ENCODE measurements at regions not wholly inside any gene's neighbourhood (a gene's known extent, or its start where the extent isn't known, plus 50 kb on each side); places are given as distances from the start of the nearest gene placed in this dataset.

GRCh38 chr17:53264730-53265129 lies 558.0 kb upstream of the KIF2B start:
- CTCF ChIA-PET: no interaction called here
- POLR2A ChIA-PET (ENCODE audit: unreplicated experiment): no interaction called here
- no peaks in the 10 kb centered on the region for H3K36me3 ChIP-seq (ENCODE audit: low read depth)
- H3K4me2 ChIP-seq: no peak overlapping the region
- H3K27me3 ChIP-seq (ENCODE audit: insufficient read depth, low read depth): no peaks in the 10 kb centered on the region
- H3K4me1 ChIP-seq (replicated peaks; ENCODE audit: insufficient read depth): no peaks in the 10 kb centered on the region
- no peaks in the 10 kb centered on the region for H3K9me3 ChIP-seq (ENCODE audit: insufficient read depth, low read depth)
- no TSS peak for BruUV-seq (replicated peaks)
- no peak for TF ChIP-seq EZH2 (IDR thresholded peaks at IDR 0.05; ENCODE audit: low read depth)
- TF ChIP-seq CTCF (conservative IDR thresholded peaks at IDR 0.05): no peak
- peaks cover 8% of the 10 kb centered on the region; the same call in 1 of the 2 replicates for H3K9me2 ChIP-seq (ENCODE audit: insufficient read depth)
- no peaks in the 10 kb centered on the region for H4K20me1 ChIP-seq (ENCODE audit: insufficient read depth)
- H3F3A ChIP-seq (ENCODE audit: insufficient read depth, low read depth): no peaks in the 10 kb centered on the region
- no peak overlapping the region for H3K4me3 ChIP-seq
- no peak overlapping the region for H3K27ac ChIP-seq
- DNase-seq: no peak
- intact Hi-C loops (cut with micrococcal nuclease; ENCODE audit: unreplicated experiment): no loop called here
- H2AFZ ChIP-seq: no peak overlapping the region
- H3K79me2 ChIP-seq (ENCODE audit: low read depth): no peaks in the 10 kb centered on the region

- Histone ChIP-seq H2AFZ (no peak overlapping the region), H3K79me2 (ENCODE audit: low read depth) (no peaks in the 10 kb centered on the region), H3K27me3 (ENCODE audit: insufficient read depth, low read depth) (no peaks in the 10 kb centered on the region), H3K4me1 (replicated peaks; ENCODE audit: insufficient read depth) (no peaks in the 10 kb centered on the region), H3F3A (ENCODE audit: insufficient read depth, low read depth) (no peaks in the 10 kb centered on the region), H3K9me3 (ENCODE audit: insufficient read depth, low read depth) (no peaks in the 10 kb centered on the region), H4K20me1 (ENCODE audit: insufficient read depth) (no peaks in the 10 kb centered on the region), H3K9me2 (ENCODE audit: insufficient read depth) (no peaks in the 10 kb centered on the region), H3K4me2 (no peak overlapping the region), H3K36me3 (ENCODE audit: low read depth) (no peaks in the 10 kb centered on the region), H3K4me3 (no peak overlapping the region), H3K27ac (no peak overlapping the region)
- no TSS peak for BruUV-seq (replicated peaks)
- ChIA-PET POLR2A (ENCODE audit: unreplicated experiment) (no interaction called here), CTCF (no interaction called here)
- TF ChIP-seq CTCF (conservative IDR thresholded peaks at IDR 0.05) (no peak), EZH2 (IDR thresholded peaks at IDR 0.05; ENCODE audit: low read depth) (no peak)
- intact Hi-C loops (cut with micrococcal nuclease; ENCODE audit: unreplicated experiment): no loop called here
- no peak for DNase-seq
Measured at GRCh38 chr17:53253956-53254597, 568.6 kb upstream of the KIF2B start.

GRCh38 chr17:53249036-53249435 lies 573.7 kb upstream of the KIF2B start:
- H3K9me2 ChIP-seq (ENCODE audit: insufficient read depth): no peaks in the 10 kb centered on the region
- no peak for DNase-seq
- H4K20me1 ChIP-seq (ENCODE audit: insufficient read depth): no peaks in the 10 kb centered on the region
- no peak overlapping the region for H3K4me2 ChIP-seq
- no peak overlapping the region for H3K4me3 ChIP-seq
- intact Hi-C loops (cut with micrococcal nuclease; ENCODE audit: unreplicated experiment): no loop called here
- no peaks in the 10 kb centered on the region for H3K4me1 ChIP-seq (replicated peaks; ENCODE audit: insufficient read depth)
- no peak overlapping the region for H3K27ac ChIP-seq
- no peaks in the 10 kb centered on the region for H3K79me2 ChIP-seq (ENCODE audit: low read depth)
- no peaks in the 10 kb centered on the region for H3K27me3 ChIP-seq (ENCODE audit: insufficient read depth, low read depth)
- ChIA-PET CTCF (no interaction called here), POLR2A (ENCODE audit: unreplicated experiment) (no interaction called here)
- H3K9me3 ChIP-seq (ENCODE audit: insufficient read depth, low read depth): no peaks in the 10 kb centered on the region
- no peaks in the 10 kb centered on the region for H3K36me3 ChIP-seq (ENCODE audit: low read depth)
- no TSS peak for BruUV-seq (replicated peaks)
- no peaks in the 10 kb centered on the region for H3F3A ChIP-seq (ENCODE audit: insufficient read depth, low read depth)
- H2AFZ ChIP-seq: no peak overlapping the region
- TF ChIP-seq CTCF (conservative IDR thresholded peaks at IDR 0.05) (no peak), EZH2 (IDR thresholded peaks at IDR 0.05; ENCODE audit: low read depth) (no peak)
